ENCODE measurements at regions not wholly inside any gene's neighbourhood (a gene's known extent, or its start where the extent isn't known, plus 50 kb on each side); places are given as distances from the start of the nearest gene placed in this dataset.
A peak's percentile ranks its signal among the peaks of the same experiment; 100 is the strongest.

DNA sequence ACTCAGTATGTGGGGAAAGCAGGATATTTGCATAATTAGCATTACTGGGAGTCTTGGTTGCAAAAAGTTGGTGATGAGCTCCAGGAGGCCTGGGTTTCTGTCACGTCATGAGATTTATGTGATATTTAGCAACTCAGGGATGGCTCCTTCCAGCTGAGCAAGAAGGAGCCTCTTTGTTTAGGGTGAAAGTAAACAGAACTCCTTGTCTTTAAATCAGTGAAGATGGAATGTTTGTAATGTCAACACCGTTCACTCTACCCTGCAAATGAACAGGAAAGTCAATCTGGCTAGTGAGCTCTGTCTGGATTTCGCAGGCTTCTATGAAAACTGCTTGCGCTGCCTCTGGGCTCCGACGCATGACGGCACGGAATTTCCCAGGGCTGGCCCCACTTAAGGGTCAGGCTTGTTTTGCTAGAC lies 86.9 kb downstream of the PXDC1 start:
- no peak overlapping the region for H3K4me3 ChIP-seq
- DNase-seq (no peak), ATAC-seq (ENCODE audit: low FRiP score in 2 of 2) (no peak)
- TF ChIP-seq EP300 (IDR thresholded peaks at IDR 0.05) (no peak), POLR2A (IDR thresholded peaks at IDR 0.05) (no peak), POLR2AphosphoS5 (IDR thresholded peaks at IDR 0.05) (no peak)
- TF ChIP-seq, protein P1, sequence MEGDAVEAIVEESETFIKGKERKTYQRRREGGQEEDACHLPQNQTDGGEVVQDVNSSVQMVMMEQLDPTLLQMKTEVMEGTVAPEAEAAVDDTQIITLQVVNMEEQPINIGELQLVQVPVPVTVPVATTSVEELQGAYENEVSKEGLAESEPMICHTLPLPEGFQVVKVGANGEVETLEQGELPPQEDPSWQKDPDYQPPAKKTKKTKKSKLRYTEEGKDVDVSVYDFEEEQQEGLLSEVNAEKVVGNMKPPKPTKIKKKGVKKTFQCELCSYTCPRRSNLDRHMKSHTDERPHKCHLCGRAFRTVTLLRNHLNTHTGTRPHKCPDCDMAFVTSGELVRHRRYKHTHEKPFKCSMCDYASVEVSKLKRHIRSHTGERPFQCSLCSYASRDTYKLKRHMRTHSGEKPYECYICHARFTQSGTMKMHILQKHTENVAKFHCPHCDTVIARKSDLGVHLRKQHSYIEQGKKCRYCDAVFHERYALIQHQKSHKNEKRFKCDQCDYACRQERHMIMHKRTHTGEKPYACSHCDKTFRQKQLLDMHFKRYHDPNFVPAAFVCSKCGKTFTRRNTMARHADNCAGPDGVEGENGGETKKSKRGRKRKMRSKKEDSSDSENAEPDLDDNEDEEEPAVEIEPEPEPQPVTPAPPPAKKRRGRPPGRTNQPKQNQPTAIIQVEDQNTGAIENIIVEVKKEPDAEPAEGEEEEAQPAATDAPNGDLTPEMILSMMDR (IDR thresholded peaks at IDR 0.05) = no peak
- peaks cover 0 to 5% (median 1%) of the 10 kb centered on the region in 4 donors for H3K9me3 ChIP-seq
- 60 to 67% methylated on average over 8 of the region's 8 CpGs for WGBS, 2 donors
- H3K36me3 ChIP-seq = no peaks in the 10 kb centered on the region
- H3K27ac ChIP-seq = no peak overlapping the region
- peaks cover 0 to 13% (median 6%) of the 10 kb centered on the region in 4 donors for H3K4me1 ChIP-seq
- H3K27me3 ChIP-seq = no peaks in the 10 kb centered on the region

DNA sequence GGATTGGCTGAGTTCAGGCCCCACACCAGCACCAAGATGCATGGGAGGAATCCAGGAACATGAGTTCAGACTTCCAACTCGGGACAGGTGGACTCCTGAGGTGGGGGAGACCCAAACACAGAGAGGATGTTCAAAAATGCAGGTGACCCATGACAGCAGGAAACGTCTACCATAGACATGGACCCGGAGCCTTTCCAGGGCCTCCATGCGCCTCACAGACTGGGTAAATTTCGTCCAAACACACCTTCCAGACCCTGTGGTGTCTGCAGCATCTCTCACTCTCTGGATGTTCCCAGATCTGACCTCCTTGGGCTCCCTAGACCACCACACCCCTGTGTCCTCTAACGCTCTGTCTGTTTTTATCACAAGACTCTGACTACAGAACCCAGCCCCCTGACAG lies 87.7 kb downstream of the PXDC1 start:
- Histone ChIP-seq H3K9me3 (no peaks in the 10 kb centered on the region), H3K4me1 (peaks cover 0 to 13% (median 6%) of the 10 kb centered on the region in 4 donors), H3K4me3 (no peak overlapping the region), H3K27ac (no peak overlapping the region), H3K27me3 (no peaks in the 10 kb centered on the region), H3K36me3 (no peaks in the 10 kb centered on the region)
- ATAC-seq (ENCODE audit: low FRiP score in 2 of 2) = peak in 1 of 2 donors; percentile 25
- no peak for DNase-seq
- WGBS, 2 donors = 89 to 90% methylated on average over 6 of the region's 6 CpGs
- no peak for TF ChIP-seq EP300 (IDR thresholded peaks at IDR 0.05)
- no peak for TF ChIP-seq POLR2AphosphoS5 (IDR thresholded peaks at IDR 0.05)
- no peak for TF ChIP-seq POLR2A (IDR thresholded peaks at IDR 0.05)
- TF ChIP-seq, protein P1 (IDR thresholded peaks at IDR 0.05) = no peak

DNA sequence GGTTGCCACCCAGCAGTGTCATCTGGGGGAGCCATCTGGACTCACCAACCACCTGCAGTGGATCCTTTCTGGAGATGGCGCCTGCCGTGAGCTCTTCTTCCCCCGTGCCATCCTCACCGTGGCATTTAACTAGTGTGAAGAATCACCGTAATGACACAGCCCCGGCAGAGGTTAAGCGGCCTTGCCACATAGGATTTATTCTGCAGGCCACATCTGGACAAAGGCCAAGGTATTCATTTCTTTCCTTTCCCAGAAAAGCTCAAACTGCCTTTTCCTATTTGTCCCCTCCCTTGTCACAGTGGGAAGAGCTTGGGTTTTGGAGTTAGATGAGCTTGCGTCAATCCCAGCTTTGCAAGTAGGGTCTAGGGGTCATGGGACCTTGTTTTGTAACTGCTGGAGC lies 88.4 kb downstream of the PXDC1 start:
- no peak overlapping the region for H3K4me3 ChIP-seq
- DNase-seq (no peak), ATAC-seq (ENCODE audit: low FRiP score in 2 of 2) (no peak)
- no peak overlapping the region for H3K27ac ChIP-seq
- peaks cover 0 to 13% (median 6%) of the 10 kb centered on the region in 4 donors for H3K4me1 ChIP-seq
- 66 to 93% methylated on average over 8 of the region's 8 CpGs for WGBS, 2 donors
- no peaks in the 10 kb centered on the region for H3K27me3 ChIP-seq
- H3K9me3 ChIP-seq = no peaks in the 10 kb centered on the region
- no peaks in the 10 kb centered on the region for H3K36me3 ChIP-seq
- TF ChIP-seq POLR2AphosphoS5 (IDR thresholded peaks at IDR 0.05) = no peak

DNA sequence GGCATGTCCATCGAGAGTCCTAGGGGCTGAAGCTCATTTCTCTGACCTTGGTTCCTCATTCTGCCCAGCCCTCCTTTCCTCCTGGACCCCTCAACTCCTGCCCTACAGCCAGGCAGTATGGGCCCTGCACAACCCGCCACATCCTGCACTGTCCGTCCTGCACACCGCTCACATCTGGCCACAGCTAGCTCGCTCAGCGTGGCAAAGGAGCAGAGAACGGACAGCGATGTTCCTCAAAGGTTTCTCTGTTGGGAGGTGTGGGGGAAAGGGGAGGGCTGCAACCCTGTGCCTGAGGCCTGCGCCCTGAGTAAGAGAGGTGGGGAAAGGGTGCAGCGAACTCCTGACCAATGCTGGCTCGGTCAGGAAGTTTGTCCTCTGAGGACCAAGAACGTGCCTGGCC lies 90.1 kb downstream of the PXDC1 start:
- no peaks in the 10 kb centered on the region for H3K9me3 ChIP-seq
- H3K27me3 ChIP-seq = no peaks in the 10 kb centered on the region
- no peak overlapping the region for H3K27ac ChIP-seq
- 91 to 92% methylated on average over 12 of the region's 12 CpGs for WGBS, 2 donors
- no peak overlapping the region for H3K4me3 ChIP-seq
- no peak for ATAC-seq (ENCODE audit: low FRiP score in 2 of 2)
- TF ChIP-seq POLR2AphosphoS5 (IDR thresholded peaks at IDR 0.05) (no peak), POLR2A (IDR thresholded peaks at IDR 0.05) (no peak), EP300 (IDR thresholded peaks at IDR 0.05) (no peak)
- TF ChIP-seq, protein P1 (IDR thresholded peaks at IDR 0.05) = no peak
- H3K4me1 ChIP-seq = peaks cover 0 to 13% (median 6%) of the 10 kb centered on the region in 4 donors
- H3K36me3 ChIP-seq = no peaks in the 10 kb centered on the region
- no peak for DNase-seq

DNA sequence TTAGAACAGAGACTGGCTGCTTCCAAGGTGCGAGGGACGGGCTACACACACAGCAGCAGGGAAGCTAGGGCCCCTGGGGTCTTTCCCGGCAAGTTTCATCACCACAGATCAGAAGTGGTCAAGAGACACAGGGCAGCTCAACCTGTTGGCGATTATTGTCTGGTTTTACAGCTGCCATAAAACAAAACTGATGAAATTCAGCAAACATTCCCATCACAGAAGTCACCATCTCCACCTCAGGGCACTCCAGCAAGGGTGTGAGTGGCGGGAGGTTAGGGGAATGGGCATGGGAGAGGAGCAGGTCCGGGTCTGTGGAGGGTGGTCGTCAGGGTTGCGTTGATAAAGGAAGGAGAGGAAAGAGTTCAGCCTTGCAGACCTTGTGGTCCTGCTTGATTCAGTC lies 91.0 kb downstream of the PXDC1 start:
- 78 to 85% methylated on average over 8 of the region's 8 CpGs for WGBS, 2 donors

More for the DNA sequence above, 91.0 kb downstream of the PXDC1 start:
- no peak for TF ChIP-seq POLR2AphosphoS5 (IDR thresholded peaks at IDR 0.05)
- TF ChIP-seq EP300 (IDR thresholded peaks at IDR 0.05) = no peak
- TF ChIP-seq POLR2A (IDR thresholded peaks at IDR 0.05) = no peak
- TF ChIP-seq, protein P1 (IDR thresholded peaks at IDR 0.05) = no peak
- ATAC-seq (ENCODE audit: low FRiP score in 2 of 2) (no peak), DNase-seq (no peak)
- peaks cover 0 to 10% (median 4%) of the 10 kb centered on the region in 4 donors for H3K4me1 ChIP-seq
- no peaks in the 10 kb centered on the region for H3K9me3 ChIP-seq
- H3K27me3 ChIP-seq = no peaks in the 10 kb centered on the region
- no peaks in the 10 kb centered on the region for H3K36me3 ChIP-seq
- no peak overlapping the region for H3K27ac ChIP-seq
- H3K4me3 ChIP-seq = no peak overlapping the region

All from upper lobe of left lung (tissue), 6 donors.